ENCODE measurements at regions not wholly inside any gene's neighbourhood (a gene's known extent, or its start where the extent isn't known, plus 50 kb on each side); places are given as distances from the start of the nearest gene placed in this dataset.

- DNase-seq (ENCODE audit: low spot score) = no peak
Measured at GRCh38 chr10:83582407-83583095, 556.8 kb upstream of the GHITM start.

- no peak for DNase-seq (ENCODE audit: low spot score)
Measured at GRCh38 chr10:83585686-83586085, 553.6 kb upstream of the GHITM start.

DNA sequence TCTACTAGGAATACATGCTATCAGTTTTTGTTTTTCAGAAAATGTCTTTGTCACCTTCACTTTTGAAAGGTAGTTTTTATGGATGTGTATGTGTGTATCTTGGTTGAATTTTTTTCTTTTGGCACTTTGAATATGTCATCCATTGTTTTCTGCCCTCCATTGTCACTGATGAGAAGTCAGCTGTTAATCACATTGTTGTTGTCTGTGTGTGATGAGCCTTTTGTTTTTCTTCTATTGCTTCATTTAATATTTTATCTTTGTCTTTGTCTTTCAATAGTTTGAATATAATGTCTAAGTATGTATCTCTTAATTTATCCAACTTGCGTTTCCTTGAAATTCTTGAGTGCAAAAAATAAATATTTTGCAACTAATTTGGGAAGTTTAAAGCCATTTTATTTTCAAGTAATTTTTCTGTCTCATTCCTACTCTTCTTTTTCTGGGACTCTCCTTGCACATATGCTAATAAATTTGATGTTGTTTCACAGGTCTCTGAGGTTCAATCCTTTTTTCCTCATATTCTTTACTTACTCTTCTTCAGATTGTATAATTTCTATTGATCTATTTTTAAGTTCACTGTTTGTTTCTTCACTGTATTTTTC is 546.9 kb upstream of the GHITM start:
- no peak for DNase-seq (ENCODE audit: low spot score)

DNA sequence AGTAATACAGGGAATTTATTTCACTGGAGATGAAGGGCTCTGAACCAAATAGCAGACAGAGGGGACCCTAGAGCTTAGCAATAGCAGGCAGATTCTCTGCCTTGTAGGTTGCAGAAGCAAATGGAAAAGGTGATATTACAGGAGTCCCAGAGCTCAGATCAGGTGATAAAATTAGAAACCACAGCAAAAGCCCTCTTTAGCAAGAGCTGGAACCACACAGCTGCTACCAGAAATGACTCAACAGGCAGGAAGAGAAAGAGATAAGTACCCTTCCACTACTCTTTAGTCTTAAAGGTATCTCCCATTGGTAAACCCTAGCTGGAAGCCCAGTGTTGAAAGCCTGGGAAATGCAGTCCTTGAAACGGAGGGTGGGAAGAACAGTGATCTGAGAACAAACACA is 535.6 kb upstream of the GHITM start:
- DNase-seq (ENCODE audit: low spot score) = no peak

- no peak for DNase-seq (ENCODE audit: low spot score)
Measured at GRCh38 chr10:83605783-83606630, 533.3 kb upstream of the GHITM start.

- DNase-seq (ENCODE audit: low spot score) = no peak
Measured at GRCh38 chr10:83607959-83608745, 531.2 kb upstream of the GHITM start.

GRCh38 chr10:83612050-83612449 is 527.3 kb upstream of the GHITM start:
- no peak for DNase-seq (ENCODE audit: low spot score)

GRCh38 chr10:83612746-83613145 is 526.6 kb upstream of the GHITM start:
- DNase-seq (ENCODE audit: low spot score) = no peak

GRCh38 chr10:83617172-83617571 is 522.1 kb upstream of the GHITM start:
- no peak for DNase-seq (ENCODE audit: low spot score)

DNA sequence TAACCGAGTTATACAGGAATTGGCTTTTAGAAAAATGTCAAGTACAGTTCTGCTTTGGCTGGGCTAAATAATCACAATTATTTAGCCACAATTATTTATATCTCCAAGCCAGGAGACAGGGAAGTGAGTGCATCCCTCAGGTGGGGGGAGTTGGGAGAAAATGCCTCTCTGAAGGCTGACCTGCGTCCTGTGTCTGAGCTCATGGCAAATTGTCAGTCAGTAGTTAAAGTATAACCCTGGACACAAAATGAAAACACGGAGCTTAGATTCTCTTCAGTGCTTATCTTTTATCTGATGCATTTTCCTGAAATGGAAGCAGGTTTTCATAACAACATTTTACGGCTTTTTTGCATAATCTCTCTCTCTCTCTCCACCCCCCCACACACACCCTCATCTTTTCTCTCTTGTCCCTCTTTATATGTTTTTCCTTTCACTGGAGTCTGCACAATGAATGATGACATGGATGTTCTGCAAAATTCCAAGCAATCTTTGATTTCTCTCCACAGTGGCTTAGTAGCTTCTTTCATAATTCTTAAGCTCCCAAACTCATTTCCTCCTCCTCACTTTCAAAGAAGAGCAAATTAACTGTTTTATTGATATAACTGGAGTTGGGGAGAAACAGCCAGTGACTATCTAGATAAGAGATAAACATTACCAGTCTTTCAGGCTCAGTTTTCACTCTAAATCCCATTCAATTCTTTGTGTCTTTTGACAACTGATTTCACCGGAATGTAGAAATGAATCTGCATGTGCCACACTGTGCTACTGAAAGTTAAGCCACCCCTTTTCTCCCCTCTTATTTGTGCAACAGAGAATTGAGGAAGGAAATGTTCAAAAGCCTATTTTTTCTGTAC is 521.4 kb upstream of the GHITM start:
- no peak for DNase-seq (ENCODE audit: low spot score)

DNA sequence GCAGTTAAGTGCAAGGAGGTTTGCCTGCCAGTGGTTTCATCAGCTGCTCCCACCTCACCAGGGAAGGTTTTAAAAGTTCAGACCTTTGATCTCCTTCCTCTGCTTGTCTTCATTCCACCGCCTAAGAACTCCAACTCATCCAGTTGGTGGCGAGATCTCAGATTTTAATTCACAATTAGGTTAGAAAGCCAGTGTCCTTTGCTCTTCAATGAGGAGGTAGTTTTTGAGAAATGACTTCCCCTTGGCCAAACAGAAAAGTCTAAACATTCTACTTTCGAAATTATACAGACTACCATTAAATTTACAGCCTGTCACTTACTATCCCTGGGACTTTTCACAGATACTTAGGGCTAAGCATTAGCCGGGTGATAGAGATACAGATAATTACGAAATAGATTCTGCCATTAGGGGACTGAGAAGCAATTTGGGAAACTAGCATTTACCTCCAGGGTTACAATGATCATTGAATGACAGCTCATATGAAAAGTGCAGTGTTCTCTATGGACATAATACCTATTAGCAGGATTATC is 513.4 kb upstream of the GHITM start:
- DNase-seq (ENCODE audit: low spot score) = no peak

GRCh38 chr10:83632701-83633100 is 506.6 kb upstream of the GHITM start:
- no peak for DNase-seq (ENCODE audit: low spot score)

DNA sequence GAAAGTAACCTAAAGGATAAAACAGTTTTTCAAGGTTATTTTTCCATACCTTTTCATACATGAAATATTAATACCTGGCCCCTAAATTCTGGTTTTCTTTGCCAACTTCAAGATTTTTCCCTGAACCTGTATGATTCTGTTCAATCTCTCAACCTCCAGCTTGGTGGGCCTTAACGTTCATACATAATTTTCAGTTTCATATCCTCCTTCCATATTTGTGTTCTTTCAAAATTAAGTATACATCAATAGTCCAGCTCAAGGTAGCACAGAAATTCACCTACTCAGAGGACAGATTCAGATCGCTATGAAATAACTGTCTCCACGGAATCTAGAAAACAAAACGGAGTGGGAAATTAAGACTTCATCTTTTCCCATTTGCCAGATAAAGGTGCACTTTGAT is 505.8 kb upstream of the GHITM start:
- no peak for DNase-seq (ENCODE audit: low spot score)

DNA sequence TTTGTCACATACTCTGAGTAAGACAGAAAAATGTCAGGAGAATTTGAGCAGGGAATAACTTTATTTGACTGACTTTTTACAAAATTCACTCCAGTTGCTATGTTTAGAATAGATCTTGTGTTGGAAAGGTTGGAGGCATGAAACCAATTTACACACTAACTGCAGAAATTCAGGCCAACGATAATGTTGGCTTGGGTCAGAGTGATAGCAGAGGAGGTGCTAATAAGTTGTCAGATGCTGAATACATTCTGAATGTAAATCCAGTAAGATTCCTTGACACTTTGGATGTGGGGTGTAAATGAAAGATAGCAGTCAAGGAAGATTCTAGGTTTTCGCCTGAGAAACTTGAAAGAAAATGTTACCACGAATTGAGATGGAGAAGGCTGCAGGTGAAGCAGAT is 502.5 kb upstream of the GHITM start:
- DNase-seq (ENCODE audit: low spot score) = no peak

DNA sequence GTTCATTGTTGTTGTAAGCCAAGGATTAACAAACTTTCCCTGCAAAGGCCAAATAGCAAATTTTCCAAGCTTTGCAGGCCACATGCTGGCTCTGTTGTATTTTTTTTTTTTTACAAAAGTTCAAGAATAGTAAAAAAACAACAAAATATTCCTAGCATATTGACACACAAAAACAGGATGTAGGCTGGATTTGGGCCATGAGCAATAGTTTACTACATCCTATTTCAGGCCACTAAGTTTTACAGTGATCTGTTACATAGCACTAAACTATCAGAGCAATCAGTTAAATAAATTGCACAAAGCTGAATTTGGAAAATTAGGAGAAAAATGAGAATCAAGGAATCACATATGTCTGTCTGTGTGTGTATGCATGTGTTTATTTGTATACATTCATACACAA is 491.8 kb upstream of the GHITM start:
- no peak for DNase-seq (ENCODE audit: low spot score)

DNA sequence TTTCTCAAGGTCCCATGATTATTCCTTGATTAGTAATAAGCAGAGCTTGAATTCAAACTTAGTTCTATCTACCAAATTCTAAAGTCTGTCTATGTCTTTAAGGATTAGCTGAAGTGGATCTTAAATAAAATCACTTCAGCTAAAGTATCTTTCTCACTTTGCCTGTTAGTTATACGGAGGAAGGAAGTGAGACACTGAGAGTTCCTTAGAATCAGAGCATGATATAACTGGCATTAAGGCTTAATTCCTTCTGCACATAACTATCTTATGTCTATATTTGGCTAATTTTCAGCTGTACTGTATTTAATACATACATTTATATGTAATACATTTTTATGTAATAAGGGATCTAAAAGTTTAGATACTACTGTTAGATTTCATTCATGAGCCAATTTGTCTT is 491.1 kb upstream of the GHITM start:
- DNase-seq (ENCODE audit: low spot score) = no peak

DNA sequence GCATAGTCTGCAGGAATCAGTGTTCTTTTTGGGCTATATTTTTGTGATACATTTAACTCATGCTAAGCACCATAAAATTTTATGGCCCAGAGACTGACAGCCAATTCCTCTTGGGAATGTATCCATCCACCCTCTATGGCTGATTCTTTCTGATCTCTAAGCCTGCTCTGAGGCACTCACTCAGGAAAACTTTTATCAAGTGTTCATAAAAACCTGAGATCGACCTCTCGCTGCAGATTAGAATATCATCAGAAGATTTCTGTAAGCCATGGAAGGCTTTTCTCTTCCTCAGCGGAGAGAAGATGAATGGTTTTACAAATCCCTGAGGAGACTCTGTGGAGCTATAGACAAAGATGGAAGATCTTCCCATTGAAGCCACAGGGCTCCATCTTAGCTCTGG is 489.8 kb upstream of the GHITM start:
- DNase-seq (ENCODE audit: low spot score) = no peak

- no peak for DNase-seq (ENCODE audit: low spot score)
Measured at GRCh38 chr10:83654689-83655088, 484.6 kb upstream of the GHITM start.

GRCh38 chr10:83656924-83657323 is 482.4 kb upstream of the GHITM start:
- DNase-seq (ENCODE audit: low spot score) = no peak

- no peak for DNase-seq (ENCODE audit: low spot score)
Measured at GRCh38 chr10:83657487-83657886, 481.8 kb upstream of the GHITM start.

GRCh38 chr10:83663918-83664317 is 475.4 kb upstream of the GHITM start:
- no peak for DNase-seq (ENCODE audit: low spot score)
